Gastrocnemius medialis (tissue), 4 donors: ENCODE measurements at regions not wholly inside any gene's neighbourhood (a gene's known extent, or its start where the extent isn't known, plus 50 kb on each side); places are given as distances from the start of the nearest gene placed in this dataset.

ENCODE experiments used
- ATAC-seq, 2 donors: fragments of 150-250 bp; one replicate each; pipeline ENCODE4 v1.9.1; 2016
- DNase-seq, 2 donors: peaks; one replicate each; pipeline ENCODE4 v3.0.0-alpha.2; 2019
- H3K27ac ChIP-seq, 4 donors: fragments of 200-600 bp; sonication (generic); 1 replicate in 1 of 4; 2 replicates in 3 of 4; pipeline ENCODE4 v1.5.1; 2016 to 2018; ENCODE audit warnings: mild to moderate bottlenecking in 2 of 4, moderate library complexity in 1 of 4
- H3K27me3 ChIP-seq, 3 donors: fragments of 200-600 bp; sonication (generic) in 2 of 3; 1 replicate in 1 of 3; 2 replicates in 2 of 3; pipeline versions ENCODE4 v1.5.1 to v1.6.0; 2016 to 2019; ENCODE audit warnings: mild to moderate bottlenecking in 1 of 3, moderate library complexity in 1 of 3
- H3K36me3 ChIP-seq, 2 donors: fragments of 200-600 bp; sonication (generic) in 1 of 2; one replicate each; pipeline ENCODE4 v1.5.1; 2017 to 2018
- H3K4me1 ChIP-seq, 2 donors: fragments of 200-600 bp; sonication (generic) in 1 of 2; one replicate each; pipeline ENCODE4 v1.5.1; 2016 to 2017; ENCODE audit warnings: mild to moderate bottlenecking in 2 of 2
- H3K4me3 ChIP-seq, 4 donors: fragments of 200-600 bp; sonication (generic) in 3 of 4; 1 replicate in 1 of 4; 2 replicates in 3 of 4; pipeline ENCODE4 v1.5.1; 2016 to 2019; ENCODE audit warnings: mild to moderate bottlenecking in 2 of 4
- H3K9me3 ChIP-seq, 3 donors: fragments of 200-600 bp; sonication (generic) in 2 of 3; 1 replicate in 1 of 3; 2 replicates in 2 of 3; pipeline ENCODE4 v1.5.1; 2016 to 2019
- CTCF ChIP-seq, 5 experiments: fragments of 450-650 bp in 3 of 5; fragments of 200-600 bp in 2 of 5; sonication (generic) in 2 of 5; IDR thresholded peaks in 4 of 5; conservative IDR thresholded peaks in 1 of 5; 1 replicate in 4 of 5; 2 replicates in 1 of 5; pipeline ENCODE4 v1.5.1; 2016 to 2019; ENCODE audit warnings: antibody characterized with exemption in 5 of 5, mild to moderate bottlenecking in 3 of 5, moderate library complexity in 3 of 5
- POLR2A ChIP-seq, 2 donors: fragments of 450-650 bp; IDR thresholded peaks; one replicate each; pipeline ENCODE4 v1.6.1; 2017; ENCODE audit warnings: antibody characterized with exemption in 2 of 2, mild to moderate bottlenecking in 2 of 2, moderate library complexity in 2 of 2
- in situ Hi-C, 4 donors: fragments of 200-750 bp; cut with MboI; loops; one replicate each; pipeline versions ENCODE4 v1.15.0 to v1.8.0; 2017; ENCODE audit warnings: low sequenced_read_pairs in 4 of 4
- intact Hi-C: fragments of 100-400 bp; cut with DNase I; formaldehyde crosslinking; loops from one replicate; pipeline ENCODE4 v1.15.1; 2023; ENCODE audit warnings: low total_unique reads

DNA sequence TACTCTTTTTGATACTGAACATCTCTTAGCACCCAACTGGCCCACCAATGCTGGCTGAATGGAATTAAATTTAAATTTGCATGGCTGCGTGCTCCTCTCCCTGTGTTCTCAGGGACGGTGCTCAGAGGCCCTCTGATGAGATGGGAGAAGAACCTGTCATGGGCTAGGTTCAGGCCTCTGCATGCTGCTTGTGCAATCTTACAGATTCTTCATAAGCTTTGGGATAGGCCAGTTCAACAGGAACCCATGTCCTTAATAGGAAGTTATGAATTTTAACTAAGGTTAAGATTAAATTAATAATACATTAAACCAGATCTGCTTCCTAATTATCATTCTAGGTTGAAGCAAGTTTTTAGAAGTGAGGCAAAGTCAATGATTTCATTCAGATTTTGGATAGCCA lies 119.7 kb upstream of the LRIG3 start:
- intact Hi-C loops: no loop called here
- no peaks in the 10 kb centered on the region for H3K9me3 ChIP-seq
- DNase-seq: no peak
- ATAC-seq: no peak
- H3K4me1 ChIP-seq: no peaks in the 10 kb centered on the region
- no peaks in the 10 kb centered on the region for H3K27me3 ChIP-seq
- no peaks in the 10 kb centered on the region for H3K36me3 ChIP-seq
- no peak overlapping the region for H3K27ac ChIP-seq
- no peak overlapping the region for H3K4me3 ChIP-seq
- in situ Hi-C loops: no loop called here
- TF ChIP-seq POLR2A (IDR thresholded peaks at IDR 0.05) (no peak), CTCF (IDR thresholded peaks at IDR 0.05 in 4 of 5, conservative IDR thresholded peaks at IDR 0.05 in 1 of 5) (no peak)

- no peaks in the 10 kb centered on the region for H3K36me3 ChIP-seq
- ATAC-seq (no peak), DNase-seq (no peak)
- H3K9me3 ChIP-seq: no peaks in the 10 kb centered on the region
- no peaks in the 10 kb centered on the region for H3K27me3 ChIP-seq
- in situ Hi-C loops (no loop called here), intact Hi-C loops (no loop called here)
- H3K27ac ChIP-seq: no peak overlapping the region
- no peak overlapping the region for H3K4me3 ChIP-seq
- no peaks in the 10 kb centered on the region for H3K4me1 ChIP-seq
- TF ChIP-seq POLR2A (IDR thresholded peaks at IDR 0.05) (no peak), CTCF (IDR thresholded peaks at IDR 0.05 in 4 of 5, conservative IDR thresholded peaks at IDR 0.05 in 1 of 5) (no peak)
Measured at GRCh38 chr12:59039005-59039404, 118.7 kb upstream of the LRIG3 start.

- TF ChIP-seq POLR2A (IDR thresholded peaks at IDR 0.05): no peak
- no peak for TF ChIP-seq CTCF (IDR thresholded peaks at IDR 0.05 in 4 of 5, conservative IDR thresholded peaks at IDR 0.05 in 1 of 5)
- intact Hi-C loops (no loop called here), in situ Hi-C loops (no loop called here)
- Histone ChIP-seq H3K9me3 (no peaks in the 10 kb centered on the region), H3K4me3 (no peak overlapping the region), H3K4me1 (no peaks in the 10 kb centered on the region), H3K27me3 (no peaks in the 10 kb centered on the region), H3K27ac (no peak overlapping the region), H3K36me3 (no peaks in the 10 kb centered on the region)
- no peak for DNase-seq
- ATAC-seq: no peak
Measured at GRCh38 chr12:59036973-59037762, 116.9 kb upstream of the LRIG3 start.

DNA sequence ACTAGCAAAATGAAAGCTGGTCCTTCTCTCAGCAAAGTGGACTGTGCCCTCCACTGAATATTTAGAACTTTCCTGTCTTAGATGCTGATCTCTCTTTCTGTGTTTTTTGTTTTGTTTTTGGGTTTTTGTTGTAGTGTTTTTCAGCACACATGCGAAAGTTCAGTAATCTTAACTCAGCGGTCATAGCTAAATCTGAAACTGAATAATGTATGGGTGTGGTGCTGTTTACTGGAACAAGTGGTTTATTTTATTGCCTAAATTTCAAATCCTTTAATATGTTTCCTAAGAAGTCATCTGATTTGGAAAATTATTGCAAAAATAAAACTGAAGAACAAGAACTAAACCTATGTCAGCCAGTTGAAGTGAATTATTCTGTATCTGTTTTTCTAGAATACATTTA lies 116.0 kb upstream of the LRIG3 start:
- intact Hi-C loops (no loop called here), in situ Hi-C loops (no loop called here)
- H3K4me3 ChIP-seq: no peak overlapping the region
- no peak for TF ChIP-seq CTCF (IDR thresholded peaks at IDR 0.05 in 4 of 5, conservative IDR thresholded peaks at IDR 0.05 in 1 of 5)
- no peak for TF ChIP-seq POLR2A (IDR thresholded peaks at IDR 0.05)
- H3K27me3 ChIP-seq: no peaks in the 10 kb centered on the region
- H3K27ac ChIP-seq: peak overlapping the region in 1 of 4 donors; percentile 21
- no peak for DNase-seq
- ATAC-seq: no peak
- H3K9me3 ChIP-seq: no peaks in the 10 kb centered on the region
- H3K4me1 ChIP-seq: no peaks in the 10 kb centered on the region
- H3K36me3 ChIP-seq: no peaks in the 10 kb centered on the region

GRCh38 chr12:59031313-59031712 lies 111.0 kb upstream of the LRIG3 start:
- intact Hi-C loops (no loop called here), in situ Hi-C loops (no loop called here)
- DNase-seq: no peak
- H3K27ac ChIP-seq: no peak overlapping the region
- no peaks in the 10 kb centered on the region for H3K27me3 ChIP-seq
- H3K4me1 ChIP-seq: no peaks in the 10 kb centered on the region
- H3K36me3 ChIP-seq: no peaks in the 10 kb centered on the region
- no peaks in the 10 kb centered on the region for H3K9me3 ChIP-seq
- no peak overlapping the region for H3K4me3 ChIP-seq
- no peak for TF ChIP-seq CTCF (IDR thresholded peaks at IDR 0.05 in 4 of 5, conservative IDR thresholded peaks at IDR 0.05 in 1 of 5)
- no peak for TF ChIP-seq POLR2A (IDR thresholded peaks at IDR 0.05)
- ATAC-seq: no peak
